Right lobe of liver (tissue), 4 donors: ENCODE measurements at regions not wholly inside any gene's neighbourhood (a gene's known extent, or its start where the extent isn't known, plus 50 kb on each side); places are given as distances from the start of the nearest gene placed in this dataset.

Source experiments
- CTCF ChIP-seq, 4 donors: fragments of 200-600 bp in 3 of 4; fragments of 450-650 bp in 1 of 4; IDR thresholded peaks; one replicate each; pipeline versions ENCODE4 v1.5.1 to v1.8.0; 2016 to 2022; ENCODE audit warnings: antibody characterized with exemption in 4 of 4, mild to moderate bottlenecking in 2 of 4
- POLR2A ChIP-seq: fragments of 450-650 bp; IDR thresholded peaks from one replicate; pipeline ENCODE4 v1.6.1; 2017; ENCODE audit warnings: antibody characterized with exemption, mild to moderate bottlenecking
- donor health status: DM: no; HTN: no; CAD: no.
- donor health status: DM: no; HTN: no; CAD: no.
- donor health status: DM: no; HTN: yes; CAD: no.

GRCh38 chr11:98834776-98835175 is 186.0 kb upstream of the CNTN5 start:
- TF ChIP-seq POLR2A (no peak), CTCF (IDR thresholded peaks at IDR 0.05) (no peak)
